ENCODE measurements at regions not wholly inside any gene's neighbourhood (a gene's known extent, or its start where the extent isn't known, plus 50 kb on each side); places are given as distances from the start of the nearest gene placed in this dataset.

DNA sequence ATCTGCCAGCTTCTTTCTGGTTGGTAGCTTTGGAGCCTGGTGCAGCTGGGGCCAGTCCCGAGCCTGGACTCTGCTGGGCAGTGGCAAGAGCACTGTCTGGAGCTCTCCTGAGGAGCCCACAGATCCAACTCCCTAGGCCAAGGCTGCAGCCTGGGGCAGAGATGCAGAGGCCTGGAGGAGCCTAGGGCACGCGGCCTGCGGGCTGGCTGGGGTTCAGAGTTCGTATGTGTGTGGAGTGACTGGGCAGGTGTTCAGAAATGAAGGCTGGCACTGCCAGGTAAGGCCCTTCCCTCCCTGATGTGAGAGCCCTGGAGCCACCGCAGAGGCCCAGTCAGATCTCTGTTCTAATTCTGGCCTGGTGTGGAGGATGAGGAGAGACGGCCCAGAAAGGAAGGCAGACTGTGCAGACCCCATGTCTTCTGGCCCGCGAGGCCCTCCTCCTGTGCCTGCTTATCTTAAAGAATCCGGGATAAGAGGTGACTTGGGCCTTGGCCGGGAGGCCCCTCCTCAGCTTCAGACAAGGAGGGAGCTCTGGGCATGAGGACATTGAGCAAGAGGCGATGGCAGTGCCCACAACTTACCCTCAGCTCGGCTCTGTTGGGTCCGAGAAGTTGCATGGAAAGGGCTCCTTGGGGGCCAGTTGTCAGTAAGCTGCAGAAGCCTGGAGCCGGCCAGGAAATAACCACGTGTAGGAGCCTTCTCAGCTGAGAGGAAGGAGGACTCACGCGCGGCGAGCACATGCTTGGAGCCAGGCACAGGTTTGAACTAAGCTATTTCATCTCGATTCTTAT lies 62.2 kb upstream of the B3GAT1 start:
- TF ChIP-seq CTCF (IDR thresholded peaks at IDR 0.05; ENCODE audit: insufficient read depth, low read depth, low read length) (no peak), EZH2 (IDR thresholded peaks at IDR 0.05; ENCODE audit: insufficient read depth, low read length) (no peak)

All from astrocyte (in vitro differentiated cells and primary cell).